HS-5 (cell line): ENCODE measurements at regions not wholly inside any gene's neighbourhood (a gene's known extent, or its start where the extent isn't known, plus 50 kb on each side); places are given as distances from the start of the nearest gene placed in this dataset.
A peak's percentile ranks its signal among the peaks of the same experiment; 100 is the strongest.

ENCODE experiments used
- DNase-seq: peaks from one replicate; pipeline ENCODE4 v3.0.0-alpha.2; 2012; ENCODE audit warnings: low read depth

DNA sequence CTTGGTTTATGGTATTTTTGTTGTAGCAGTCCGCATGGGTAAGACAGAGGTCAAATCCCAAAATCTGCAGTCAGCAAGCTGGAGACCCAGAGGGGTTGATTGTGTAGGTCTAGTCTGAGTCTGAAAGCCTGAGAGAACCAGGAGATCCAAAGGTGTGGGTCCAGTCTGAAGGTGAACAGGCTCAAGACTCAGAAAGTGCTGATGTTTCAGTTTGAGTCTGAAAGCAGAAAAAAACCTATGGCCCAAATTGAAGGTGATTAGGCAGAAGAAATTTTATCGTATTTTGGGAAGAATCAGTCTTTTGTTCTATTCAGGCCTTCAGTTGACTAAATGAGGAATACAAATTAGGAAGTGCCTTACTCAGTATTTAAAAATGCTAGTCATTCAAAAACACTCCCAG is 807.8 kb upstream of the FOXG1 start:
- DNase-seq: no peak

- no peak for DNase-seq
Observed at GRCh38 chr14:27995691-27996090, 770.9 kb upstream of the FOXG1 start.

- DNase-seq: no peak
Observed at GRCh38 chr14:28001002-28001401, 765.6 kb upstream of the FOXG1 start.

DNA sequence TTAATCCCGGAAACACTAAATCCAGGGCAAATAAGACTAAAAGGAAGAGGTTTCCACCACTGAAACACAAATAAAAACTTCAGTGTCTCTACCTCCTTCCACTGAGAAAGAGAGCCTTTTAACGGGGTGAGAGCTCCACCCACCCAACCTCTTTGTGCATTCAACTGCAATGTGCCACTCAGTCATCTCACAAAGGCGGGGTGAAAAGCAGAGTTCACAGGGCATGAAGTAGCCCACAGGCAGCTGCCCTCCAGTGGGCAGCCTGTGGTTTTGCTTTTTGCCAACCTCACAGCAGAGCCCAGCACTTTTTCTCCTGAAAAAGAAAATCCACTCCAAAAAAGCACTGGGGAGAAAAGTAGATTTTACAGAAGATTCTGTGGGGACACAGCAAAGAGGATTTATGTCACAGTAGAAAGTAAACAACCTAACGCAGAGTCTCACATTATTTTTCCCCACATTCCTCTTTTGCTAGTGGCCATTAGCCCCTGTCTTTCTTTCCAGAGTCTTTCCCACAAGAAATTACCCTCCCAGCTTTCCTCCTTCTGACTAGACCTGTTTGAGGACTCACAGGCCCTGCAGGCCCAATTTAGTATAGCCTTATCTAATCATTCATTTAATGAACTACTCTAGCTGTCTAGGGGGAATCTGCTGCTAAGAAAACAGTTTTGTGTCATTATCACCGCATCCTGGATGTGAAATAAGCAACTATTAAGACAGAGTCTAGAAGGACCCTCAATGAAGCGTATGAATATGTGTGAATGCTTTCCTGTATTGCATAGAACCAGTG is 753.8 kb upstream of the FOXG1 start:
- no peak for DNase-seq

DNA sequence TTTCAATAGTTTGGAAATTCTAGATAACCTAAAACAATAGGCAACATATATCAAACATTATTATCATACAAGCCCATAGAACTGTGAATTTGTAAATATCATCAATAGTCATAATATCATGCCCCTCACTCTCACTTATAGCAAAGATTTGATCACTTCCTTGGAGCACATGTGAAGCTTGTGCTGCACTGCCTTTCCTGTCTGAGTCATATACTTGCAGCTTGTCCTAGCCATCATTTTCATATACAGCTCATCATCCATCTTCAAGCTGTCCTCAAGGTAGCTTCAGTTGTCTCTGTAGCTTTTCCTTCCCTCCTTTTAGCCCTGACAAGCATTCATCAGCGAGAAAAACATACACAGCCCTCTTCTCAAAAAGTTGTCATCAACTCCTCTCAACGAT is 746.5 kb upstream of the FOXG1 start:
- no peak for DNase-seq

- DNase-seq: no peak
Observed at GRCh38 chr14:28023853-28024252, 742.7 kb upstream of the FOXG1 start.

GRCh38 chr14:28052251-28052650 is 714.3 kb upstream of the FOXG1 start:
- no peak for DNase-seq

DNA sequence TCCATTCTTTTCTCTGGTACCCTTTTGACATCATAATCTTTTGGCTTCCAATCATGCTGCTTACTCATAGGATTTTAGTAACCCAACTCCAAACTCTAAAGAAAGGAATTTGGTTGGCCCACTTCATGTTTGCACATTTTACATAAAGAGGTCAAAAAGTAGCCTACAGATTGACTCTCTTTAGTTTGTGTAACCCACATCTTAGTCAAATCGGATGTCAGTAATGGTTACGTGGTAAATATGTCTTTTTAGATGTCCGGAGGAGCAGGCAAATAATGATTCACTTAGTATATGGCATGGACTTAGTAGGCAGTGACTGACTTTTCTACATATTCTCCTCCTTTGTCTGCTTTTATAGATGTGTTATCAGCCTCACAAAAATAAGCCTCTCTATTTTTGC is 711.6 kb upstream of the FOXG1 start:
- peak; percentile 14 for DNase-seq

DNA sequence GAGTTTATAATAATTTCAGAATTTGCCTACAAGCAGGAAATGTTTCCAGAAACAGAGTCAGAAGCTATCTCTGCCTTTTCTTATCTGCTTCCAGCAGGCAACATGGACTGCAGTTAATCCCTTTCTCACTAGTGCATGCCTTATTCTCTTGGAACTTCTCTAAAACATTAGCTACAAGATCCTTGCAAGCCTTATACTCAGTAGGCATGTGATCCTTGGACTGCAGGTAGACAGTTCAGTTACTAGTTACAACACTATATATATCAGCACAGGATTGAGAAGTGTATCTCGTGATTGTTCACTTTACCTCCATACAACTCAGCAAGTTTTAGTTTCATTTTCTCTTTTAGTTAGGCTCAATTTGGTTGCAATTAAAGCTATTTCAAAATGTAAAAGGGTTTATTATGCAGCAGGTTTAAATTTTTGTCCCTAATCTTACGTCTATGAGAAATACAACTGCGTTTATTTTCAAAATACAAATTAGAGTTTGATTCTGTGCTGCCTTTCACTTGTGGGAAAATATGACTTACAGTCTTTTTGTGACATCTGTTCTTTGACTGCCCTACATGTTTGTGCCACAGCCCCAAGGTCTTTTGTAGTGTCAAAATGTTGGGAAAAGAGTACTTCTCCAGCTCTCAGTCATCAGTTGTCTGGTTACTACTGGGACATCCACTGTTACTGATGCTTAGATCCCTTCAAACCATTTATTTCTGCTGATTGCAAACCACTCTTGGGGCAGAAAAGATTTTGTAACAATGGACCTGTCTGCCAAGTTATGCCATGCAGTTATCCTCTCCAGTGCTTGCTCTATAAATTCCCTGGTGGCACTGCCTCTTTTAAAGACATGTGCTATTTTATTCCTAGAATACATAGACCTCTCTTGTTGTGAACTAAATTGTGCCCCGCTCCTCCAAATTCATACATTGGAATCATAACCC is 709.0 kb upstream of the FOXG1 start:
- DNase-seq: no peak

- no peak for DNase-seq
Observed at GRCh38 chr14:28059254-28059653, 707.3 kb upstream of the FOXG1 start.

DNA sequence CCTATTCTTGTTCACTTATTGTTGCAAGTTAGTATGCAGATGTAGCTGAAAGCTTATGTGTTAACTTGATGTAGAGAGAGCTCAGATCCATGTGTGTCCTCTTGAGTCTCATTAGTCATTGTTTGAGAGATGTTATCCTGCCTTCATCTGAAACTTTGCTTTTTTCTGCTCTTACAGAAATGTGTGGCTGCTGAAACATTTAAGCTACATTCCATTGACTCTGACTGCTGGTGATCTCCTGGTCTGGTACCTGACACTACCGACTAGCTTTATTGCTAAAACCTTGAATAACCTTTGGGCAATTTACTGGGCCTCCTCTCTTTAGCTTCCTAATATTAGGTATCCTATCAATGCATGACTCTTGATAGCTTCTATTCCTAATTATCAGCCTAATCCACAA is 705.6 kb upstream of the FOXG1 start:
- no peak for DNase-seq

- no peak for DNase-seq
Observed at GRCh38 chr14:28077021-28077420, 689.6 kb upstream of the FOXG1 start.

- DNase-seq: no peak
Observed at GRCh38 chr14:28083389-28083788, 683.2 kb upstream of the FOXG1 start.

DNA sequence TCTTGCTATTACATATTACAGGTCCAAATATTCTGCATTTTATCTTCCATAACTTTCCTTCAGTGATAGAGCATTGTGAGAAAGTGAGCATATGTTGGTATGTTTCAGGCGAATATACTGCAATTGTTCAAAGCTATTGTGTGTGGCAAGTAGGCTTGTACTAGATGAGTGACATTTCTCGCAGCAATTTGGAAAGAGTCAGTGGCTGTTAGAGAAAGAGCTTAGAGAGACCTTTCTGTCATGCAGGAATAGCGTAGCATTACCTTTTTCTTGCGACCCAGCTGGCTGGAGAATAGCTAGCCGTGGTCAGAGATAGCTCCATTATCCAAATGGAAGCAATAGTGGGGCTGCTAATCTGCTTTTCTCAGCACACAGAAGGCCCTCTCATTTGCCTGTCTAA is 678.5 kb upstream of the FOXG1 start:
- no peak for DNase-seq

DNA sequence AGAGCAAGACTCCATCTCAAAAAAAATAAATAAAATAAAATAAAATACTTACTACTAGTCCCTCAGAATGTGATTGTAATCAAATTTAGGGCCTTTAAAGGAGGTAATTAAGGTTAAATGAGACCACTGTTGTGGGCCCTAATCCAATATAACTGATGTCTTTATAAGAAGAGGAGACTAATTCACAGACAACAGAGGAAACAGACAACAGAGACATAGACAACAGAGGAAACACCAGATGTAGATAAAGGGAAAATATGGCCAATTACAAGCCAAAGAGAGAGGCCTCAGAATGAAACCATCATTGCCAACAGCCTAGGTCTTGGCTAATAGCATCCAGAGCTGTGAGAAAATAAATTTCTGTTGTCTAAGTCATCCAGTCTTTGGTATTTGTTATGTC is 669.0 kb upstream of the FOXG1 start:
- DNase-seq: peak; percentile 14

DNA sequence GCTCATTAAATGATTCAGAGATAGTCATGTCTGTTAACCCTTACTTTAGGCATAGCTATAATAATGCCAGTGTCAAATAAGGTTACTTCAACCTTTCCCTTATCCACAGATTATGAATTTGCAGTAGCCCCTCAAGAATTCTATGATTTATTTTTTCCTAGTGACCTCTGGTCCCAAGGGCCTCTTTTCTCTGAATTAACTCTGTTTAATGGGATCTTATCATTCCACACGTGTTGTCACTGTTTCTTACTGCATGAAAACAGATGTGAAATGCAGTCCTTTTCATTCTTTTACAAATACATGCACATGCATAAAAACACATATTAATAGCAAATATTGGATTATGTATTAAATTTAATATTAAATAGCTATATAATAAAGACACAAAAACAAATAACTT is 667.7 kb upstream of the FOXG1 start:
- no peak for DNase-seq

DNA sequence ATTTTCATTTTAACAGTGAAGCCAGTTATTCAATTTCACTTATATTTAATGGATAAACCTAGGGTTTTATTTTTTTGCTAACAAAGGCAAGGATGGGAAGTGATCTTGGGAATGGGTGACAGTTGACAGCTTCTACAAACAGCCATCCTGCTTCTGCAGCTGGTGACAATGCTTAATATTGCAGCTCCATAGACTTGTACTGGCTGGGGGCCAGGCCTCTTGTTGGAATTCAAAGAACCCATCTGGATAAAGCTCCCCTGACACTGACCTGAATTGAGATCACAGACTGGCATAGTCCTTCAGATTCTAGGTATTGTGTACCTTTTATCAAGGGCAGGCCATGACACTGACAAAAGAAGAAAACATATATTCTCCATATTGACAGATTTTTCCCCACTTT is 664.6 kb upstream of the FOXG1 start:
- DNase-seq: no peak

GRCh38 chr14:28102814-28103213 is 663.8 kb upstream of the FOXG1 start:
- peak; percentile 33 for DNase-seq

- DNase-seq: no peak
Observed at GRCh38 chr14:28113311-28113710, 653.3 kb upstream of the FOXG1 start.

GRCh38 chr14:28116716-28117115 is 649.9 kb upstream of the FOXG1 start:
- no peak for DNase-seq

- no peak for DNase-seq
Observed at GRCh38 chr14:28119849-28120248, 646.7 kb upstream of the FOXG1 start.

GRCh38 chr14:28120391-28120790 is 646.2 kb upstream of the FOXG1 start:
- no peak for DNase-seq
